OCI-LY7 (cell line): ENCODE measurements at regions not wholly inside any gene's neighbourhood (a gene's known extent, or its start where the extent isn't known, plus 50 kb on each side); places are given as distances from the start of the nearest gene placed in this dataset.

ENCODE experiments used
- BruUV-seq: library from RNA; stranded (reverse); fragments of 400-500 nt; replicated peaks from 2 replicates; lab custom pipeline; 2021; lab: Mats Ljungman, UMichigan
- CTCF ChIA-PET: fragments of 300-600 bp; sonication (Branson Sonifier 250); formaldehyde crosslinking; loops from one replicate; lab custom pipeline; 2022; ENCODE audit warnings: antibody characterized with exemption; ENCODE audit not compliant: unreplicated experiment; lab: Charles Lee
- POLR2A ChIA-PET: fragments of 300-600 bp; sonication (Branson Sonifier 250); formaldehyde crosslinking; loops from one replicate; lab custom pipeline; 2022; ENCODE audit warnings: antibody characterized with exemption; lab: Charles Lee
- DNase-seq: peaks from one replicate; pipeline ENCODE4 v3.0.0-alpha.2; 2015; ENCODE audit warnings: low spot score
- H2AFZ ChIP-seq: fragments of 200-600 bp; sonication (generic), shearing (Covaris generic); 2 replicates; pipeline ENCODE4 v1.6.1; 2014; ENCODE audit warnings: mild to moderate bottlenecking, antibody characterized with exemption, low read length, moderate library complexity
- H3K27ac ChIP-seq: fragments of 200-600 bp; sonication (generic); 2 replicates; pipeline ENCODE4 v1.5.1; 2014; ENCODE audit warnings: mixed run types, low read depth, mild to moderate bottlenecking, moderate library complexity, low read length, inconsistent platforms; ENCODE audit not compliant: poor library complexity, severe bottlenecking
- H3K36me3 ChIP-seq: fragments of 200-600 bp; sonication (generic); 2 replicates; pipeline ENCODE4 v1.6.1; 2014; ENCODE audit warnings: mild to moderate bottlenecking, antibody characterized with exemption, low read length, moderate library complexity, mixed read lengths; ENCODE audit not compliant: insufficient read depth
- H3K4me1 ChIP-seq: fragments of 200-600 bp; sonication (generic); 2 replicates; pipeline ENCODE4 v1.5.1; 2014; ENCODE audit warnings: mild to moderate bottlenecking, low read length; ENCODE audit not compliant: insufficient read depth, poor library complexity, severe bottlenecking
- H3K4me2 ChIP-seq: fragments of 200-600 bp; sonication (generic); 2 replicates; pipeline ENCODE4 v1.6.1; 2014; ENCODE audit warnings: mild to moderate bottlenecking, low read length
- H3K4me3 ChIP-seq: fragments of 200-600 bp; sonication (generic); 2 replicates; pipeline ENCODE4 v1.5.1; 2014; ENCODE audit warnings: mild to moderate bottlenecking, low read depth, low read length; ENCODE audit not compliant: poor library complexity, severe bottlenecking
- H3K79me2 ChIP-seq: fragments of 200-600 bp; sonication (generic); 2 replicates; pipeline ENCODE4 v1.6.1; 2016; ENCODE audit warnings: low read depth, mild to moderate bottlenecking, low read length, moderate library complexity, mixed read lengths; ENCODE audit not compliant: insufficient read depth
- H3K9me2 ChIP-seq: fragments of 200-600 bp; sonication (generic); 2 replicates; pipeline ENCODE4 v1.6.1; 2016; ENCODE audit warnings: mild to moderate bottlenecking, low read length, mixed read lengths; ENCODE audit not compliant: insufficient read depth
- H3K9me3 ChIP-seq: fragments of 200-600 bp; sonication (generic); 2 replicates; pipeline ENCODE4 v1.6.1; 2014; ENCODE audit warnings: mild to moderate bottlenecking, mixed run types, low read length, mixed read lengths
- H4K20me1 ChIP-seq: fragments of 200-600 bp; sonication (generic); 2 replicates; pipeline ENCODE4 v1.6.1; 2014; ENCODE audit warnings: mild to moderate bottlenecking, antibody characterized with exemption, low read length, moderate library complexity, mixed read lengths; ENCODE audit not compliant: insufficient read depth
- CTCF ChIP-seq: fragments of 200-600 bp; sonication (generic); conservative IDR thresholded peaks from 2 replicates; pipeline ENCODE4 v1.5.1; 2014; ENCODE audit warnings: mild to moderate bottlenecking, antibody characterized with exemption, low read length, moderate library complexity, mixed read lengths
- EZH2phosphoT487 ChIP-seq: fragments of 200-600 bp; sonication (generic); IDR thresholded peaks from 2 replicates; pipeline ENCODE4 v1.6.1; 2018; ENCODE audit warnings: low read depth, borderline replicate concordance, mild to moderate bottlenecking, mixed run types, antibody characterized with exemption, low read length, moderate library complexity, mixed read lengths
- intact Hi-C: fragments of 100-400 bp; cut with micrococcal nuclease; formaldehyde crosslinking; loops from one replicate; pipeline ENCODE4 v1.10.0; 2022; ENCODE audit not compliant: unreplicated experiment

GRCh38 chr5:173726846-173727557 lies 110.6 kb upstream of the BOD1 start:
- Histone ChIP-seq H3K36me3 (peaks cover 15% of the 10 kb centered on the region; the same call in 1 of the 2 replicates), H3K9me2 (no peaks in the 10 kb centered on the region), H2AFZ (no peak overlapping the region), H3K79me2 (no peaks in the 10 kb centered on the region), H3K4me2 (no peak overlapping the region), H3K27ac (no peak overlapping the region), H3K9me3 (peaks cover 6% of the 10 kb centered on the region; the same call in 1 of the 2 replicates), H3K4me3 (no peak overlapping the region), H4K20me1 (no peaks in the 10 kb centered on the region), H3K4me1 (peaks cover 24% of the 10 kb centered on the region)
- ChIA-PET CTCF (no interaction called here), POLR2A (interaction anchor here (0.7 to 2.4 kb wide), 7 partner anchors 8 to 191 kb away, joined by 3 to 12 read pairs (median 4); no protein-coding TSS in a partner anchor)
- DNase-seq, result no peak
- intact Hi-C loops, result no loop called here
- no peak for TF ChIP-seq EZH2phosphoT487
- no peak for TF ChIP-seq CTCF
- no TSS peak for BruUV-seq

- DNase-seq, result no peak
- Histone ChIP-seq H3K36me3 (peaks cover 15% of the 10 kb centered on the region; the same call in 1 of the 2 replicates), H3K27ac (no peak overlapping the region), H3K9me2 (no peaks in the 10 kb centered on the region), H2AFZ (no peak overlapping the region), H4K20me1 (no peaks in the 10 kb centered on the region), H3K4me2 (no peak overlapping the region), H3K9me3 (peaks cover 6% of the 10 kb centered on the region; the same call in 1 of the 2 replicates), H3K4me3 (no peak overlapping the region), H3K4me1 (peaks cover 25% of the 10 kb centered on the region), H3K79me2 (no peaks in the 10 kb centered on the region)
- intact Hi-C loops, result no loop called here
- CTCF ChIA-PET, result interaction anchor here (0.6 to 2.4 kb wide), 2 partner anchors 17 to 53 kb away, joined by 3 to 6 read pairs; no protein-coding TSS in a partner anchor
- no peak for TF ChIP-seq EZH2phosphoT487
- TF ChIP-seq CTCF, result no peak
- BruUV-seq, result no TSS peak
- POLR2A ChIA-PET, result interaction anchor here (0.9 to 2.4 kb wide), 6 partner anchors 9 to 190 kb away, joined by 3 to 12 read pairs (median 4); no protein-coding TSS in a partner anchor
Measured at GRCh38 chr5:173727839-173728778, 111.7 kb upstream of the BOD1 start.
